ENCODE measurements at regions not wholly inside any gene's neighbourhood (a gene's known extent, or its start where the extent isn't known, plus 50 kb on each side); places are given as distances from the start of the nearest gene placed in this dataset.

DNA sequence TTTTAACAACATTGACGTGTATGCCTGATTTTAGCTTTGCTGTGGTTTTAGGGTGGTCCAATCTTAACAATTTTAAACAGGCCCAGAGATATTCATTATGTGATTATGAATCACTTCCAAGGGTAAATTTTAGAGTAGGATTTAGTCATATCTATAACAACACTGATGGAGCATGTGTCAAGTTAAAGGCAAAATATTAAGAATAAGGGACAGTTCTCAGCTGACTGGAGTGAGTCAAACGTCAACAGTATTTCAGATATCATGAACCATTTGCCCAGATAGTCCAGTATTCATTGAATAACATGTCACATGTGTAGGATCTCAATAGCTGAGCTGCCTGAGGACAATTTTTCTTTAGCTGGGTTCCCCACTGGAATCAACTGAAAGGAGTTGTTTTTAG lies 61.3 kb upstream of the VCX2 start:
- TF ChIP-seq, protein P1, sequence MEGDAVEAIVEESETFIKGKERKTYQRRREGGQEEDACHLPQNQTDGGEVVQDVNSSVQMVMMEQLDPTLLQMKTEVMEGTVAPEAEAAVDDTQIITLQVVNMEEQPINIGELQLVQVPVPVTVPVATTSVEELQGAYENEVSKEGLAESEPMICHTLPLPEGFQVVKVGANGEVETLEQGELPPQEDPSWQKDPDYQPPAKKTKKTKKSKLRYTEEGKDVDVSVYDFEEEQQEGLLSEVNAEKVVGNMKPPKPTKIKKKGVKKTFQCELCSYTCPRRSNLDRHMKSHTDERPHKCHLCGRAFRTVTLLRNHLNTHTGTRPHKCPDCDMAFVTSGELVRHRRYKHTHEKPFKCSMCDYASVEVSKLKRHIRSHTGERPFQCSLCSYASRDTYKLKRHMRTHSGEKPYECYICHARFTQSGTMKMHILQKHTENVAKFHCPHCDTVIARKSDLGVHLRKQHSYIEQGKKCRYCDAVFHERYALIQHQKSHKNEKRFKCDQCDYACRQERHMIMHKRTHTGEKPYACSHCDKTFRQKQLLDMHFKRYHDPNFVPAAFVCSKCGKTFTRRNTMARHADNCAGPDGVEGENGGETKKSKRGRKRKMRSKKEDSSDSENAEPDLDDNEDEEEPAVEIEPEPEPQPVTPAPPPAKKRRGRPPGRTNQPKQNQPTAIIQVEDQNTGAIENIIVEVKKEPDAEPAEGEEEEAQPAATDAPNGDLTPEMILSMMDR (IDR thresholded peaks at IDR 0.05) = no peak
- TF ChIP-seq POLR2A (IDR thresholded peaks at IDR 0.05) = no peak
- H3K9me3 ChIP-seq = no peaks in the 10 kb centered on the region
- H3K36me3 ChIP-seq = no peaks in the 10 kb centered on the region
- no peak for DNase-seq
- H3K4me1 ChIP-seq = no peaks in the 10 kb centered on the region
- no peak overlapping the region for H3K27ac ChIP-seq
- intact Hi-C loops (cut with DNase I; ENCODE audit: low total_unique reads) = no loop called here
- H3K4me3 ChIP-seq = no peak overlapping the region
- H3K27me3 ChIP-seq = no peaks in the 10 kb centered on the region

DNA sequence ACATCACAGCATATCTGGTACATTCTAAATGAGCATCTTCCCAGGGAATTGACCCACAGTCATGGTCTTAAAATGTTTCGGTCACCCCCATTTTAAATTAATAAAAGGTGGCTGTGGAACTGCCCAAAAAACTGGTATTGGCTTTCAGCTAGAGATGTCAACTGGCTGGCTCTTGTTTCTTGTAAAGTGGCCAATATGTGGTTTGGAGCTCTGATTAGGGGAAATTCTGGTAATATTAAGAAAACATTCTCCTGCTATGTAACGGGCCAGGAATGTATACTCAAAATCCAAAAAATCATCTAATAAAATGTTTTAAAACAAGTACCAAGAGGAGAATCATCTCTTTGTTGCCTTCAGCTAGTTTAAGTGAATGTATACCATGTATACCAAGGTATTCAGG lies 62.0 kb upstream of the VCX2 start:
- Histone ChIP-seq H3K27me3 (no peaks in the 10 kb centered on the region), H3K4me3 (no peak overlapping the region), H3K36me3 (no peaks in the 10 kb centered on the region), H3K9me3 (no peaks in the 10 kb centered on the region), H3K4me1 (no peaks in the 10 kb centered on the region), H3K27ac (no peak overlapping the region)
- TF ChIP-seq, protein P1 (IDR thresholded peaks at IDR 0.05) = no peak
- no peak for TF ChIP-seq POLR2A (IDR thresholded peaks at IDR 0.05)
- intact Hi-C loops (cut with DNase I; ENCODE audit: low total_unique reads) = no loop called here
- DNase-seq = no peak

DNA sequence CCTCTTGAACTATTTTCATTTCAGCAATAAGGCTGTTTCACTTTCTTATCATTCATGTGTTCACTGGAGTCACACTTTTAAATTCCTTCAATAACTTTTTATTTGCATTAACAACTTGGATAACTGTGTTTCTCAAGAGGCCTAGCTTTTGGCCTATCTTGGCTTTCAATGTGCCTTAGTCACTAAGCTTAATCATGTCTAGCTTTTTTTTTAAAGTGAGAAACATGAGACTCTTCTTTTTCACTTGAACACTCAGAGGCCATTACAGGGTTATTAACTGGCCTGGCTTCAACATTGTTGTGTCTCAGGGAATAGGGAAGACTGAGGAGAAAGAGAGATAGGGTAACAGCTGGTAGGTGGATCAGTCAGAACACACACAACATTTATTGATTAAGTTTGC lies 64.0 kb upstream of the VCX2 start:
- H3K36me3 ChIP-seq = no peaks in the 10 kb centered on the region
- no peak overlapping the region for H3K4me3 ChIP-seq
- intact Hi-C loops (cut with DNase I; ENCODE audit: low total_unique reads) = no loop called here
- no peak overlapping the region for H3K27ac ChIP-seq
- H3K9me3 ChIP-seq = no peaks in the 10 kb centered on the region
- no peaks in the 10 kb centered on the region for H3K27me3 ChIP-seq
- no peak for TF ChIP-seq POLR2A (IDR thresholded peaks at IDR 0.05)
- TF ChIP-seq, protein P1 (IDR thresholded peaks at IDR 0.05) = no peak
- no peaks in the 10 kb centered on the region for H3K4me1 ChIP-seq
- no peak for DNase-seq

DNA sequence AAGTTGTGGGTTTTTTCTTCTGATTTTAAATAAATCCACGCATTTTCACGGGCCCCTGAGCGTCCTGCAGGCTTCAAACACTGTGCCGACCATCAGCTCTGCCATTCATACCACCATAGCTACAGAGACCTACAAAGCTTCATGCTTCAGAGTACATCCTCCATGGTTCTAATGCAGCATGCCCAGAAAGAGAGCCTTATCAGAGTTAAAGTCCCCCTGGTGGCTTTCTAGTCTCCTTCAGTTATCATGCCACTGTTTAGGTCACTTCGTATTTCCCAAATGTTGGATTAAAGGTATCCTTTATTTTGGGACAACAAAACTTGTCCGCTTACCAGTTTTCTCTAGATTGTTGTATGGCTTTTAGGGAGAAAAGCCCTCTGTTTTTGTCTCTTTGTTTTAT lies 66.7 kb upstream of the VCX2 start:
- Histone ChIP-seq H3K36me3 (no peaks in the 10 kb centered on the region), H3K4me1 (no peaks in the 10 kb centered on the region), H3K4me3 (no peak overlapping the region), H3K9me3 (no peaks in the 10 kb centered on the region), H3K27me3 (no peaks in the 10 kb centered on the region), H3K27ac (no peak overlapping the region)
- no peak for DNase-seq
- TF ChIP-seq, protein P1 (IDR thresholded peaks at IDR 0.05) = no peak
- no peak for TF ChIP-seq POLR2A (IDR thresholded peaks at IDR 0.05)
- intact Hi-C loops (cut with DNase I; ENCODE audit: low total_unique reads) = no loop called here

DNA sequence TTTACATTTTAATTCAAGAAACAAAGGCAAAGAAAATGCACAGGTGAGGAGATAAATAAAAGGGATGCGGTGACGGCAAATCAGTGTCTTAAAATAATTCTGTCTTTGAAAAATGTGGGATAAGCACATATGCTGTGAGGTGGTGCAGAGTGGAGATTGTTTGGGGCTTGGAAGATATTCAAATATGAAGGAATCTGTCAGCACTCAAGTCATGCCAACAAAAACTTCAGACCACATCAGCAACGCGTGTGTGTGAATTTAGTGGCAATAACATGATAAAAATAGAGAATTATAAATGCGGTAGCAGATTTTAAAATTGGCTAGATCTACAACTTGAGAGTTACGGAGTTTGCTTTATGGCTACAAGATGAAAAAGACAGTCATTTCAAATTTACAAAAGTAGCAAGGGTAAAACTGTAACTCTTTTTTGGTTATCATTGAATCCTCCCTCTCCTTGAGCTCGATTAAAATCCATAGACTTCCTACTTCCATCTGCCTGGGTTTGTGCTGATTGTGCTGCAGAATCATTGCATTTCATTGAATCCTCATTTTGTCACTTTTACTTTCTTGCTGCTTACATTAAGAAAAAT lies 71.5 kb upstream of the VCX2 start:
- H3K27ac ChIP-seq = no peak overlapping the region
- no peaks in the 10 kb centered on the region for H3K9me3 ChIP-seq
- DNase-seq = no peak
- no peak for TF ChIP-seq POLR2A (IDR thresholded peaks at IDR 0.05)
- TF ChIP-seq, protein P1 (IDR thresholded peaks at IDR 0.05) = no peak
- H3K4me1 ChIP-seq = no peaks in the 10 kb centered on the region
- intact Hi-C loops (cut with DNase I; ENCODE audit: low total_unique reads) = no loop called here
- no peaks in the 10 kb centered on the region for H3K36me3 ChIP-seq
- H3K4me3 ChIP-seq = no peak overlapping the region
- H3K27me3 ChIP-seq = no peaks in the 10 kb centered on the region
